Upper lobe of right lung (tissue), 1 donor: ENCODE measurements at regions not wholly inside any gene's neighbourhood (a gene's known extent, or its start where the extent isn't known, plus 50 kb on each side); places are given as distances from the start of the nearest gene placed in this dataset.

ENCODE experiments used
- ATAC-seq: fragments of 200-7000 bp; cut with Tn5 transposase; one replicate; pipeline ENCODE4 v1.9.1; 2020; ENCODE audit warnings: mild to moderate bottlenecking, moderate library complexity
- DNase-seq: peaks from one replicate; pipeline ENCODE4 v3.0.0-alpha.2; 2020
- H3K27ac ChIP-seq: fragments of 200-600 bp; one replicate; pipeline ENCODE4 v1.8.0; 2022
- H3K27me3 ChIP-seq: fragments of 200-600 bp; one replicate; pipeline ENCODE4 v1.8.0; 2022; ENCODE audit warnings: mild to moderate bottlenecking
- H3K36me3 ChIP-seq: fragments of 200-600 bp; one replicate; pipeline ENCODE4 v1.8.0; 2022
- H3K4me1 ChIP-seq: fragments of 200-600 bp; one replicate; pipeline ENCODE4 v1.8.0; 2022
- H3K4me3 ChIP-seq: fragments of 200-600 bp; one replicate; pipeline ENCODE4 v1.8.0; 2022; ENCODE audit warnings: mild to moderate bottlenecking
- H3K9me3 ChIP-seq: fragments of 200-600 bp; one replicate; pipeline ENCODE4 v1.8.0; 2022
- intact Hi-C: fragments of 100-400 bp; cut with DNase I; formaldehyde crosslinking; loops from one replicate; pipeline ENCODE4 v1.11.0; 2022
- TF ChIP-seq, protein P1 (sequence below): fragments of 200-600 bp; IDR thresholded peaks from one replicate; pipeline ENCODE4 v1.8.0; 2022; ENCODE audit warnings: antibody characterized with exemption
- donor health status: DM: no; HTN: yes; CAD: no; lungs with severe emphysema.

DNA sequence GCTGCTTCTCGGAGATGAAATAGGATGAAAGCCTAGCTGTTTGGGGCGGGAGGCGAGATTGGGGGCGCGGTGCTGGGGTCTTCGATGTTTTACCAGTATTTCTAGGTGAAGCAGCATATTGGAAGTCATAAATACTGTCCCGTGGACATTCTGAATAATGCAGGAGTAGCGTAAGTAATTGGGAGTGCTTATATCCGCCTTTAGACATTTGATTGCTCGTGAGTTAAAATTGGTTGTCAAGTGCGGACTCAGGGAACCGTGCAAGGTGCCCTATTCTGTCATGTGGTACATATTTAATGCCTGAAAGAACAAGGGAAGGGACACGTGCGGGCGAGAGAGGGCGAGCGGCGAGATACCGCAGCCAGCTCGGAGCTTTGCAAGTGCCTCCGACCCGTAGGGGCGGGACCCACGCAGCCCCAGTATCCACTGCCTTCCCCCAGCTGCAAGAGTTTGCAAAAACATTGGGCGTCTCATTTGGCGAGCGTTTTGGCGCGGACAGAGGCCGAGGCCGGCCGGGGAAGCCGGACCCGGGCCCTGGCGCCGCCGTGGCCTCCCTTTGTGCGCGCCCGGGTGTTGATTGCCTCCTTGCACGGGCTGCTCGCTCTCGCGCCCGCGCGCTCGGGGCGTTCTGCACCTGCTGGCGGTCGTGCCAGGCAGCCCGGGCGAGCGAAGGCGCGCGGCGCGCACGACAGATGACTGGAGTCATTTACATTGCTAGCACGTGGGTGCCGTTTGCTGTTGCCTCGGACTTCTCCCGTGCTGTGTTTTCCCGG, 849.8 kb upstream of the RBFOX1 start:
- TF ChIP-seq, protein P1, sequence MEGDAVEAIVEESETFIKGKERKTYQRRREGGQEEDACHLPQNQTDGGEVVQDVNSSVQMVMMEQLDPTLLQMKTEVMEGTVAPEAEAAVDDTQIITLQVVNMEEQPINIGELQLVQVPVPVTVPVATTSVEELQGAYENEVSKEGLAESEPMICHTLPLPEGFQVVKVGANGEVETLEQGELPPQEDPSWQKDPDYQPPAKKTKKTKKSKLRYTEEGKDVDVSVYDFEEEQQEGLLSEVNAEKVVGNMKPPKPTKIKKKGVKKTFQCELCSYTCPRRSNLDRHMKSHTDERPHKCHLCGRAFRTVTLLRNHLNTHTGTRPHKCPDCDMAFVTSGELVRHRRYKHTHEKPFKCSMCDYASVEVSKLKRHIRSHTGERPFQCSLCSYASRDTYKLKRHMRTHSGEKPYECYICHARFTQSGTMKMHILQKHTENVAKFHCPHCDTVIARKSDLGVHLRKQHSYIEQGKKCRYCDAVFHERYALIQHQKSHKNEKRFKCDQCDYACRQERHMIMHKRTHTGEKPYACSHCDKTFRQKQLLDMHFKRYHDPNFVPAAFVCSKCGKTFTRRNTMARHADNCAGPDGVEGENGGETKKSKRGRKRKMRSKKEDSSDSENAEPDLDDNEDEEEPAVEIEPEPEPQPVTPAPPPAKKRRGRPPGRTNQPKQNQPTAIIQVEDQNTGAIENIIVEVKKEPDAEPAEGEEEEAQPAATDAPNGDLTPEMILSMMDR: no peak
- Histone ChIP-seq H3K9me3 (no peaks in the 10 kb centered on the region), H3K36me3 (no peaks in the 10 kb centered on the region), H3K27me3 (peaks cover 34% of the 10 kb centered on the region), H3K4me1 (no peaks in the 10 kb centered on the region), H3K4me3 (no peak overlapping the region), H3K27ac (no peak overlapping the region)
- no peak for DNase-seq
- no peak for ATAC-seq
- intact Hi-C loops: no loop called here

DNA sequence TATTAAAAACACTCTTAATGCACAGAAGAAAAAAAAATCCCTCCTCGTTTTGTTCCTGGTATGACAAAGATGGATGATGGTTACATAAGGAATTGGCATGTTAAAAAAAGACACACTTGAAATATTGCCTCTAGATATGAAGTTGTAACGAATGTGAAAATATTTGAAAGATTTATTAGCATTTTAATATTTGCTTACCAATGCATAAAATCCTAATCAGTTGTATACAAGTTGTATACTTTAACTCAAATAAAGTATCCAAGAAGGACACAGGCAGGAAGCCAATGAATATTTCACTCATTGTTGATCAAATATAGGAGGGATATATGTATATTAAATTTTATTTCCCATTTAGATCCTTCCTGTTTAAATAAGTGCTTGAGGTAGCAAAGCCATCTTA, 850.8 kb upstream of the RBFOX1 start:
- no peak overlapping the region for H3K27ac ChIP-seq
- no peaks in the 10 kb centered on the region for H3K36me3 ChIP-seq
- ATAC-seq: no peak
- H3K4me3 ChIP-seq: no peak overlapping the region
- TF ChIP-seq, protein P1: no peak
- no peaks in the 10 kb centered on the region for H3K4me1 ChIP-seq
- H3K27me3 ChIP-seq: peaks cover 34% of the 10 kb centered on the region
- intact Hi-C loops: no loop called here
- H3K9me3 ChIP-seq: no peaks in the 10 kb centered on the region
- no peak for DNase-seq

DNA sequence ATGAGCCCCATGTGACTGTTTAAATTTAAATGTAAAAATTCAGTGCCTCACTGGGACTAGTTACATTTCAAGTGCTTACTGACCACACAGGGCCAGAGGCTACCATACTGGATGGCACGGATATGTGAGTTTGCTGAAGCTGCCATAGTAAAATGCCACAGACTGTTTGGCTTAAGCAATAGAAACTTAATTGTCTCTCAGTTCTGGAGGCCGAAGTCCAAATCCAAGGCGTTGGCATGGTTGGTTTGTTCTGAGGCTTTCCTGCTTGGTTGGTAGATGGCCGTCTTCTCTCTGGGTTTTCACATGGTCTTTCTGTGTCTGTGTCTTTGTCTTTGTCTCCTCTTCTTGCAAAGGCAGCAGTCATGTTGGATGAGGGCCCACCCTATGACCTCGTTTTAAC, 878.9 kb upstream of the RBFOX1 start:
- intact Hi-C loops: no loop called here
- no peaks in the 10 kb centered on the region for H3K27me3 ChIP-seq

DNA sequence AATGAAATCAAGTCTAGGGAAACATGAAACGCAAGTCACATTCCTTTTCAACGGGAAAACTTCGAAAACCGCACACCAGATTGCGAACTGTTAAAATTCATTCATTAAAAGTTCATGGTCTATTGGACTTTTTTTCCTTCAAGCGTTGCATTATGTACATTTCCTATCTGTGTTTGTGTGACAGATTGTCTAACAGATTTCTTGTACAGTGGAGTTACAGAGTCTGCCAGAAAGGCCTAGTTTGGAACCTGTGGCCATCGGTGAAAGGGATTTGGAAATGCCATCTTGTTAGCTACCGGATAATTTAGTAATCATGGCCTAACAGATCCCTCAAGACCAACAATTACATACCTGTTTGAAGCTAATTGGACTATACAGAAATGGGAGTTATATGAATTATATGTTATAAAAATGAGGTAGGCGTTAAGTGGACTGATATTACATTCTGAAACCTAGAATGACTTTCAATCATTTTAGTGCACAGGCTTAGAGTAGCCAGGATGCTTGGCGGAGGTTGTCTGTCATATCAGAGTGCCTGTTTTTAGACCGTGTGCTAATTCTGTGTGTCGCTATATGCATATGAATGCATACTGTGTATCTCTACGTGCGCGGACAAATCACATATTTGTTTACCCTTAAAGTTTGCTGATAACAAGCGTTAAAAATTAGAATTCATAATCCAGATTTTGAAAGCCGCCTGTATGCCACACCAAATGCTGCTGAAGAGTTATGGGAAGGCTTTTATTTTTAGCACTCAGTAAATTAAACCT, 885.4 kb upstream of the RBFOX1 start:
- TF ChIP-seq, protein P1: no peak
- Histone ChIP-seq H3K4me1 (no peaks in the 10 kb centered on the region), H3K36me3 (no peaks in the 10 kb centered on the region), H3K4me3 (no peak overlapping the region), H3K9me3 (no peaks in the 10 kb centered on the region), H3K27ac (no peak overlapping the region), H3K27me3 (no peaks in the 10 kb centered on the region)
- intact Hi-C loops: no loop called here
- ATAC-seq (no peak), DNase-seq (no peak)

More for the DNA sequence above, 878.9 kb upstream of the RBFOX1 start:
- TF ChIP-seq, protein P1: no peak
- Histone ChIP-seq H3K4me1 (no peaks in the 10 kb centered on the region), H3K9me3 (no peaks in the 10 kb centered on the region), H3K4me3 (no peak overlapping the region), H3K27ac (no peak overlapping the region), H3K36me3 (no peaks in the 10 kb centered on the region)
- ATAC-seq (no peak), DNase-seq (no peak)

DNA sequence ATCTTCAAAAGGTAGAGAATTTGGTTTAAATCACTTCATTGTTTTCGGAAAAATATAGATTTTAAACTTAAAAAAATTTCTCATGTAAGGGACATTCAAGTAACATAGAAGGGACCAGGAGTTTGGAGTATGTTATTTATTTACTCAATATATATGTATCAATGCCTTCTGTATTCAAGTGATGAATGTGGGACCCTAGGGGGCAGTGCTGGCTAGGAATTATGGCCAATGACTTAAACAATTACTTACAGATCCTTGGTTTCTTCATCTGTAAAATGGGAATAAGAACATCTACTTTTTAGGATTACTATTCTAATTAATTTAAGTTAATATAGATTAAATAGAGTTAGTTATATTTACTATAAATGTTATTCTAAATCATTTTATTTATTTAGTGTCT, 886.3 kb upstream of the RBFOX1 start:
- ATAC-seq (no peak), DNase-seq (no peak)
- TF ChIP-seq, protein P1: no peak
- Histone ChIP-seq H3K36me3 (no peaks in the 10 kb centered on the region), H3K27ac (no peak overlapping the region), H3K27me3 (no peaks in the 10 kb centered on the region), H3K9me3 (no peaks in the 10 kb centered on the region), H3K4me3 (no peak overlapping the region), H3K4me1 (no peaks in the 10 kb centered on the region)
- intact Hi-C loops: no loop called here
